Small intestine (tissue), 7 donors: ENCODE measurements at regions not wholly inside any gene's neighbourhood (a gene's known extent, or its start where the extent isn't known, plus 50 kb on each side); places are given as distances from the start of the nearest gene placed in this dataset.
"Not testable (repeated sequence)": the region's sequence is repeated elsewhere in the genome, so short reads cannot be mapped to it uniquely, and the experiment has no call there.

Experiments
- DNase-seq, 2 donors: peaks; one replicate each; pipeline versions ENCODE4 v3.0.0 to v3.0.0-alpha.2; 2013
- FAIRE-seq: peaks from 2 replicates; lab custom pipeline; 2012; peaks lifted over from hg19 to GRCh38; lab: Jason Lieb, UNC
- H3K27ac ChIP-seq, 3 donors: one replicate each; pipeline ENCODE4 v1.5.1; 2013; ENCODE audit warnings: low read length in 2 of 3, mild to moderate bottlenecking in 2 of 3, control low read depth in 1 of 3, inconsistent platforms in 1 of 3, low read depth in 1 of 3, moderate library complexity in 1 of 3
- H3K27me3 ChIP-seq, 3 donors: one replicate each; pipeline ENCODE4 v1.6.1; 2013; ENCODE audit warnings: low read length in 3 of 3, inconsistent platforms in 1 of 3; ENCODE audit not compliant: control insufficient read depth in 3 of 3, insufficient read depth in 3 of 3
- H3K36me3 ChIP-seq, 3 donors: one replicate each; pipeline ENCODE4 v1.6.1; 2013; ENCODE audit warnings: low read length in 3 of 3, inconsistent platforms in 1 of 3, low read depth in 1 of 3, mild to moderate bottlenecking in 1 of 3, moderate library complexity in 1 of 3; ENCODE audit not compliant: control insufficient read depth in 3 of 3, insufficient read depth in 2 of 3
- H3K4me1 ChIP-seq, 3 donors: one replicate each; pipeline ENCODE4 v1.6.1; 2013; ENCODE audit warnings: low read length in 2 of 3, inconsistent platforms in 1 of 3, low read depth in 1 of 3, mild to moderate bottlenecking in 1 of 3, moderate library complexity in 1 of 3; ENCODE audit not compliant: control insufficient read depth in 3 of 3, insufficient read depth in 2 of 3
- H3K4me3 ChIP-seq, 3 donors: one replicate each; pipeline ENCODE4 v1.5.1; 2013; ENCODE audit warnings: low read length in 3 of 3, control low read depth in 1 of 3, inconsistent platforms in 1 of 3, low read depth in 1 of 3, mild to moderate bottlenecking in 1 of 3, moderate library complexity in 1 of 3
- H3K9me3 ChIP-seq, 2 donors: one replicate each; pipeline ENCODE4 v1.6.1; 2013; ENCODE audit warnings: low read depth in 1 of 2, low read length in 1 of 2; ENCODE audit not compliant: control insufficient read depth in 2 of 2, insufficient read depth in 1 of 2
- WGBS, 3 donors: extraction: QIAGEN DNeasy Blood & Tissue Kit; methylation state at CpG; one replicate each; pipeline ENCODE4 v1.1.7; 2013; 5-methylcytosine and 5-hydroxymethylcytosine counted together
- donor health status: healthy with polysubstance abuse.
- donor health status: control.
- donor health status: control.
- donor health status: Bipolar disorder and iron deficiency.
- donor health status: healthy.

GRCh38 chr17:30697619-30698460 is 126.7 kb downstream of the CRLF3 start:
- not testable (repeated sequence) for H3K27me3 ChIP-seq, FAIRE-seq, H3K4me1 ChIP-seq, H3K36me3 ChIP-seq, H3K27ac ChIP-seq, H3K9me3 ChIP-seq
- peak; percentile 70 to 90 for DNase-seq
- peak overlapping the region in 2 of 3 donors; percentile 27 to 39 for H3K4me3 ChIP-seq
- 2 to 7% (median 6%) methylated on average over 26 to 32 of the region's 32 CpGs for WGBS, 3 donors

- no peaks in the 10 kb centered on the region for H3K36me3 ChIP-seq
- no peak for DNase-seq
- 96 to 98% (median 96%) methylated on average over 5 of the region's 5 CpGs for WGBS, 3 donors
- no peak for FAIRE-seq
- H3K9me3 ChIP-seq: no peaks in the 10 kb centered on the region
- no peak overlapping the region for H3K27ac ChIP-seq
- H3K27me3 ChIP-seq: no peaks in the 10 kb centered on the region
- no peak overlapping the region for H3K4me3 ChIP-seq
- no peaks in the 10 kb centered on the region for H3K4me1 ChIP-seq
Observed at GRCh38 chr17:30696234-30696633, 128.3 kb downstream of the CRLF3 start.

- not testable (repeated sequence) for DNase-seq, H3K27ac ChIP-seq, H3K36me3 ChIP-seq, H3K4me3 ChIP-seq, H3K27me3 ChIP-seq, H3K9me3 ChIP-seq, H3K4me1 ChIP-seq, FAIRE-seq
- WGBS, 3 donors: 43 to 48% (median 44%) methylated on average over 1 of the region's 1 CpG
Observed at GRCh38 chr17:30695265-30695811, 129.2 kb downstream of the CRLF3 start.

- not testable (repeated sequence) for H3K36me3 ChIP-seq, H3K27me3 ChIP-seq, H3K27ac ChIP-seq, FAIRE-seq, H3K4me3 ChIP-seq, H3K9me3 ChIP-seq, H3K4me1 ChIP-seq
- WGBS, 3 donors: 1 to 6% (median 1%) methylated on average over 16 to 20 of the region's 20 CpGs
- DNase-seq: peak; percentile 44 to 56
Observed at GRCh38 chr17:30693772-30694171, 130.7 kb downstream of the CRLF3 start.

- H3K4me1 ChIP-seq, FAIRE-seq, H3K27me3 ChIP-seq, H3K36me3 ChIP-seq, H3K9me3 ChIP-seq, H3K27ac ChIP-seq, H3K4me3 ChIP-seq, DNase-seq: not testable (repeated sequence)
- WGBS, 3 donors: 77 to 87% (median 86%) methylated on average over 14 of the region's 14 CpGs
Observed at GRCh38 chr17:30689266-30690000, 135.1 kb downstream of the CRLF3 start.

GRCh38 chr17:30686538-30687479 is 137.7 kb downstream of the CRLF3 start:
- not testable (repeated sequence) for H3K4me1 ChIP-seq, H3K9me3 ChIP-seq, H3K27ac ChIP-seq, H3K36me3 ChIP-seq, DNase-seq, H3K4me3 ChIP-seq, H3K27me3 ChIP-seq, FAIRE-seq
- 42 to 54% (median 53%) methylated on average over 23 to 25 of the region's 28 CpGs for WGBS, 3 donors

- not testable (repeated sequence) for FAIRE-seq, DNase-seq
Observed at GRCh38 chr17:30682280-30682679, 142.2 kb downstream of the CRLF3 start.

GRCh38 chr17:30680681-30681080 is 143.8 kb downstream of the CRLF3 start:
- not testable (repeated sequence) for FAIRE-seq, H3K36me3 ChIP-seq
- 62 to 81% (median 79%) methylated on average over 3 to 5 of the region's 5 CpGs for WGBS, 3 donors

More at GRCh38 chr17:30682280-30682679, 142.2 kb downstream of the CRLF3 start:
- not testable (repeated sequence) for H3K27ac ChIP-seq, H3K9me3 ChIP-seq, H3K4me1 ChIP-seq, H3K27me3 ChIP-seq, H3K36me3 ChIP-seq, H3K4me3 ChIP-seq
- 87 to 94% (median 88%) methylated on average over 3 to 4 of the region's 4 CpGs for WGBS, 3 donors

More at GRCh38 chr17:30680681-30681080, 143.8 kb downstream of the CRLF3 start:
- H3K4me1 ChIP-seq, H3K4me3 ChIP-seq, H3K27me3 ChIP-seq, DNase-seq, H3K27ac ChIP-seq: not testable (repeated sequence)
- peaks cover 0 to 19% of the 10 kb centered on the region in 2 donors for H3K9me3 ChIP-seq
